RPMI7951 (cell line): ENCODE measurements at regions not wholly inside any gene's neighbourhood (a gene's known extent, or its start where the extent isn't known, plus 50 kb on each side); places are given as distances from the start of the nearest gene placed in this dataset.
A peak's percentile ranks its signal among the peaks of the same experiment; 100 is the strongest.
"Not testable (repeated sequence)": the region's sequence is repeated elsewhere in the genome, so short reads cannot be mapped to it uniquely, and the experiment has no call there.

Source experiments
- DNase-seq: peaks from one replicate; pipeline ENCODE4 v3.0.0-alpha.2; 2012; ENCODE audit warnings: low read depth

GRCh38 chr2:239832490-239833268, 192.5 kb downstream of the NDUFA10 start:
- DNase-seq: no peak

DNA sequence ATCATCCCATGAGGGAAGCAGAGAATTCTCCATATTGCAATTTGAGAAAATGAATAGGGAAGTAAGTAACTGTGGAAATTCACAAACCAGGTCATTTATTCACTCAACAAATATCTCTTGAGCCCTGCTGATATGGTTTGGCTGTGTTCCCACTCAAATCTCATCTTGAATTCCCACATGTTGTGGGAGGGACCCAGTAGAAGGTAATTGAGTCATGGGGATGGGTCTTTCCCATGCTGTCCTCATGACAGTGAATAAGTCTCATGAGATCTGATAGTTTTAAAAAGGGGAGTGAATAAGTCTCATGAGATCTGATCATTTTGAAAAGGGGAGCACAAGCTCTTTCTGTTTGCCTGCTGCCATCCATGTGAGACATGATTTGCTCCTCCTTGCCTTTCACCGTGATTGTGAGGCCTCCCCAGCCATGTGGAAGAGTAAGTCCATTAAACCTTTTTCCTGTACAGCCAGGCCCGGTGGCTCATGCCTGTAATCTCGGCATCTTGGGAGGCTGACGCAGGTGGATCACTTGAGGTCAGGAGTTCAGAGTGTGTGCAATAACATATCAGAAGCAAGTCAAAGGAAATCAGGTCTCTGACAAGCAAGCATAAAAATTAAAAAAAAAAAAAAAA, 193.2 kb downstream of the NDUFA10 start:
- DNase-seq: peak; percentile 12

DNA sequence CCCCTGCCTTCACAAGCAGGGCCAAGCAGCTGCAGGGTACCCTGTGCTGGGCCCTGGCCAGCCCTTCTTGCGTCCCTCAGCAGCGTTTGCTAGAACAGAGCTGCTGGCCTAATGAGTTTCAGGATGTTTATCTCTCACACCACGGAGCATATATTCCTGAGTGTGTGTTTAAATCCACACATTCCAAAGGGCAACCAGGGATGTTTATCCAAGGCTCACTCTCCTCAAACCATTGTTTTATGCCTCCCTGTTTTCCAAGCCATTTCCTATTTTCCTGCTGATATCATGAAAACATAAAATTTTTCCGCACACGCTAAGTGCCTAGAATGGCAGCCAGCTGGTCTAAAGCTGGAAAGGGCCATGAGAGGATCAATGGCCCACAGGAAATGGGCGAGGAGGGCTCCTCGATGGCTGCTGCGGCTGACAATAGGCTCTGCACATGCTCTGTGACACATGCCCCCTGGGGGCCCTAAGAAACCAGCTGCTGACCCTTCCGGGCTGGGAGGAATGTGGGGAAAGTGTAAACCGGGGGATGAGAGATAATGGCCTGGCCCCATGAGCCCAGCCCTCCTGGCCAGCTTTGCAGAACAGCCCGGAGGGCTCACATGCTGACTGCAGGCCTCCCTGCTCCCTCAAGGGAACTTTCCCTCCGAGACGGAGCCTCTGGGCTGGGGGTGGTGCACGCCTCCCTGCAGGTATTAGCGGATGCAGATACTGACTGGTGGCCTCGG, 194.0 kb downstream of the NDUFA10 start:
- DNase-seq: peak; percentile 69

- peak; percentile 53 for DNase-seq
Observed at GRCh38 chr2:239830121-239831000, 194.8 kb downstream of the NDUFA10 start.

GRCh38 chr2:239829326-239829725, 195.8 kb downstream of the NDUFA10 start:
- no peak for DNase-seq

DNA sequence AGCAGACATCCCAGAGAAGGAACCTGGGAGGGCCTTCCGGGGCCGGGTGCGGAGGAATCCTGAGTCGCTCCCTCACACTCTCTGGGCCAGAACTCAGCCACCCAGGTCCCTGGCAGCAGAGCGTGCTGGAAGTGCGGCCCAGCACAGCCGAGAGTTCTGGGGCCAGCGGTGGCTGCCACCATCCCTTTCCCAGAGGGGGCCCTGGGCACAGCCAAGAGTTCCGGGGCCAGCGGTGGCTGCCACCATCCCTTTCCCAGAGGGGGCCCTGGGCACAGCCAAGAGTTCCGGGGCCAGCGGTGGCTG, 196.2 kb downstream of the NDUFA10 start:
- DNase-seq: not testable (repeated sequence)

- no peak for DNase-seq
Observed at GRCh38 chr2:239828192-239828972, 196.8 kb downstream of the NDUFA10 start.

DNA sequence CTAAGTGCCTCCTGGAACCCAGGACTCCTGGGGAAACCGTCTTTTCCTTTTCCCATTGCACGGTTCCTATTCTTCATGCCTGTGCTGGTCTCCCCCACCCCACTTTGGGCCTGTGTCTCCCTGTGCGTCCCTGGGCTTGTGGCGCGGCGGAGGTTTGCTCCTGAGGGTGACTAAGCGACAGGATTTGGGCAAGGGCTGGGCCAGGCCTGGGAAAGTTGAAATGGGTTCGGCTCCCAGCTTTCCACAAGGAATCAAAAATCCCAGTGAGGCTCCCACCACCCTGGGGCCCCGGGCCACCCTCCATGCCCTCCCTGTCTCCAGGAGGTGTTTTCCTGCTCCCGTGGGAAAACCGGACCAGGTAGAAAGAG, 197.6 kb downstream of the NDUFA10 start:
- DNase-seq: no peak

- no peak for DNase-seq
Observed at GRCh38 chr2:239826786-239827522, 198.2 kb downstream of the NDUFA10 start.

- no peak for DNase-seq
Observed at GRCh38 chr2:239826376-239826775, 198.8 kb downstream of the NDUFA10 start.

- DNase-seq: no peak
Observed at GRCh38 chr2:239825705-239825979, 199.5 kb downstream of the NDUFA10 start.

DNA sequence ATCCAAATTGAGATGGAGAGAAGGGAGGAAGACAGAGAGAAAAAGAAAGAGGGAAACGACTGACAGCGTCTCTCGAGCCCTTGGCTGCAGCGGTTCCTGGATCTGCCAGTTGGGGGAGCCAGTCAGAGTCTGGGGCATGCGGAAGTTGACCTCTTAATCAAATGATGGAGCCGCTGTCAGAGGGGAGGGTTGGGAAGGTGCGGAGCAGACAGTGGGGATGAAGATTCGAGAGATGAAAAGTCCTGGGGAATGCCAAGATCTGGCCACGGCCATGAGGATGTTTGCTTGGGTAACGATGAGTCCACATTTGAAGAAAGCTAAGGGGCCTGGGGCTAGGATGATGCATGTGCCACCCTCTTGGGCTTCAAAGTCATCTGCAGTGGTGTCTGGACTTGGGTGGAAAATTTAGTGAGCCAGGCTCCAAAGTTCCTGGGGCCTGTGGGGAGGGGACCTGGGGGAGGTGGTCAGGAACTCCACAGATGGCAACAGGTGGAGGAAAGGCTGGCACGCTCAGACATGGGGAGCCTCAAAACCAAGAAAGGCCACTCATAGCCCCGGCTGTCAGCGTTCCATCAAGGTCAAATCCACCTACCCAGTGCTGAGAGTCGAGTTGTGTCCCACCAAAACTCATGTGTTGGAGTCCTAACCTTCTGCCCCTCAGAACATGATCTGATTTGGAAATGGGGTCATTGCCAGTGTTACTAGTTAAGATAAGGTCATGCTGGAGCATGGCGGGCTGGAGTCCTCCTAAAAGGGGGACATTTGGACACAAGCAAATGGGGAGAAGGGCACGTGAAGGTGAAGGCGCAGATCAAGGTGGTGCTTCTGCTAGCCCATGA, 200.1 kb downstream of the NDUFA10 start:
- no peak for DNase-seq

DNA sequence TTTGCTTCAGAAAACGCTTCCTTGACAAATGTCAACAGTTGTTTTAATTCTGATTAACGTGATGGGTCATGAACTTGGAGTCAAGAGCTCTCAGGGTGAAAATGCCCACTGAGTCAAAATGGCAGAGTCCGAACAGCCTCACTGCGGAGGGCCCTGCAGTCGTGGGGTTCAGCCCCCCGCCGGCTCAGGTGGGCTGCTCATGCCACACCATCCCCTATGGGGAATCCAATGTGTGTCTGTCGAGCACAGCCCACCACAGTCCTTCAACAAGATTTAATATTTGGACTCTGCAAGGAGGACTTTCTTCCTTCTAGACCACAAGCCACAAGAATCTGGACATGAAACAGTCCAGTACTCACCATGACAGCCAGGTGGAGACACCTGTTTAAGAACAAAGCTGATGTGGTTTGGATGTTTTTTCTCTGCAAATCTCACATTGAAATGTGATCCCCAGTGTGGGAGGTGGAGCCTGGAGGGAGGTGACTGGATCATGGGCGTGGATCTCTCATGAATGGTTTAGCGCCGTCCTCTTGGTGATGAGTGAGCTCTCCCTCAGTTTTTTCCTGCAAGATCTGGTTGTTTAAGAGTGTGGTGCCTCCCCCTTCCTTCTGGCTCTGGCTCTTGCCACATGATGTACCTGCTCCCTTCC, 201.0 kb downstream of the NDUFA10 start:
- DNase-seq: peak; percentile 28

GRCh38 chr2:239822146-239822831, 202.9 kb downstream of the NDUFA10 start:
- DNase-seq: no peak

DNA sequence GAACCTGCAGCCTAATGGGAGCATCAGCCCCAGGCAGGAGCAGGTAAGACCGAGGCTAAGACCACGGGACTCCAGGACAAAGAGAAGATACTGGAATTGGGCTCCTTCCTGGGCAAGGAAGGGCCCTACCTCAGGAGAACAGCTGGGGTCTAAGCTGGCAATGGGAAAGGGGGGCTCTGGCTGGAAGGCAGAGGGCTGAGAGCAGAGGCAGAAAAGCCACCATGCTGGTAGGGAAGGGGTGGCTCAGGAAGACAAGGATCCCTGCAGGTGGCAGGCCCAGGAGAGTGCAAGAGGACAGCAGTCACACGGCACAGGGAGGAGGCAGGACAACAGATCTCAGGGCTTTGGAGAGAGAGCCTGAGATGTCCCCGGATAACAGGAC, 203.5 kb downstream of the NDUFA10 start:
- DNase-seq: no peak

- DNase-seq: no peak
Observed at GRCh38 chr2:239820836-239821693, 204.1 kb downstream of the NDUFA10 start.

GRCh38 chr2:239819974-239820555, 205.1 kb downstream of the NDUFA10 start:
- peak; percentile 50 for DNase-seq
